Smooth muscle cell (in vitro differentiated cells): ENCODE measurements at regions not wholly inside any gene's neighbourhood (a gene's known extent, or its start where the extent isn't known, plus 50 kb on each side); places are given as distances from the start of the nearest gene placed in this dataset.

Experiments used
- DNase-seq: peaks from one replicate; lab custom pipeline; 2025; ENCODE audit not compliant: unreplicated experiment; lab: John Stamatoyannopoulos, UW
- H2AFZ ChIP-seq: fragments of 200-600 bp; sonication (generic); 2 replicates; pipeline ENCODE4 v1.6.0; 2016; ENCODE audit warnings: antibody characterized with exemption, low read depth, mild to moderate bottlenecking
- H3F3A ChIP-seq: fragments of 200-600 bp; sonication (generic); 2 replicates; pipeline ENCODE4 v1.6.0; 2017; ENCODE audit warnings: antibody characterized with exemption, low read depth
- H3K27ac ChIP-seq: fragments of 200-600 bp; sonication (generic); 2 replicates; pipeline ENCODE4 v1.5.1; 2016; ENCODE audit warnings: low read depth, mild to moderate bottlenecking
- H3K27me3 ChIP-seq: fragments of 200-600 bp; sonication (generic); 2 replicates; pipeline ENCODE4 v1.6.1; 2016; ENCODE audit warnings: low read depth, mild to moderate bottlenecking
- H3K36me3 ChIP-seq: fragments of 200-600 bp; sonication (generic); 2 replicates; pipeline ENCODE4 v1.5.1; 2016; ENCODE audit warnings: low read depth
- H3K4me1 ChIP-seq: fragments of 200-600 bp; sonication (generic); 2 replicates; pipeline ENCODE4 v1.5.1; 2016; ENCODE audit warnings: low read depth
- H3K4me2 ChIP-seq: fragments of 200-600 bp; sonication (generic); 2 replicates; pipeline ENCODE4 v1.6.0; 2016; ENCODE audit warnings: mild to moderate bottlenecking
- H3K4me3 ChIP-seq: fragments of 200-600 bp; sonication (generic); 2 replicates; pipeline ENCODE4 v1.5.1; 2016; ENCODE audit warnings: mild to moderate bottlenecking
- H3K79me2 ChIP-seq: fragments of 200-600 bp; sonication (generic); 2 replicates; pipeline ENCODE4 v1.6.0; 2016; ENCODE audit warnings: low read depth, mild to moderate bottlenecking
- H3K9ac ChIP-seq: fragments of 200-600 bp; sonication (generic); 2 replicates; pipeline ENCODE4 v1.6.0; 2016; ENCODE audit warnings: low read depth
- H3K9me3 ChIP-seq: fragments of 200-600 bp; sonication (generic); replicated peaks from 2 replicates; pipeline ENCODE4 v1.5.1; 2016; ENCODE audit warnings: low read depth
- H4K20me1 ChIP-seq: fragments of 200-600 bp; sonication (generic); 2 replicates; pipeline ENCODE4 v1.6.0; 2016; ENCODE audit warnings: low read depth
- CTCF ChIP-seq: fragments of 200-600 bp; sonication (generic); IDR thresholded peaks from 2 replicates; pipeline ENCODE4 v1.5.1; 2017; ENCODE audit warnings: borderline replicate concordance, mild to moderate bottlenecking, antibody characterized with exemption; ENCODE audit not compliant: insufficient read depth, poor library complexity, severe bottlenecking
- WGBS: methylation state at CpG from one replicate; pipeline ENCODE4 v1.1.7; 2016; ENCODE audit warnings: low lambda C conversion rate; 5-methylcytosine and 5-hydroxymethylcytosine counted together

DNA sequence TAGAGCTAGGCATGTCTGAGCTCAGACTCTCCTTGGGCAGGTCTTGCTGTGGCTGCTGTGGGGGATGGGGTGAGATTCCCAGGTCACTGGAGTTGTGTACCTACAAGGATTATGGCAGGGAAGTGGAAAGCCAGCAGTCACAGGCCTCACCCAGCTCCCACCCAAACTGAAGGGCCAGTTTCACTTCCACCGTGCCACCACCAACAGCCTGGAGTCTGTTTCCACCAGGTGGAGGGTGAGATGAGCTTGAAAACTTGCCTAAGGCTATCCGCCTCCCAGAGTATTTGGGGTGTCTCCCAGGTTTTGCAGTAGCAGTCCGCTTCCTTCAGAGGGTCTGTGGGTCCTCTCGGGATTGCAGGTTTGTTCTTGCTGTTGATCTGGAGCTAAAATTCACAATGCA lies 327.7 kb downstream of the PTPRC start:
- 97% methylated on average over 4 of the region's 4 CpGs for WGBS
- Histone ChIP-seq H2AFZ (no peak overlapping the region), H4K20me1 (no peaks in the 10 kb centered on the region), H3K4me2 (no peak overlapping the region), H3K9ac (no peak overlapping the region), H3K4me3 (no peak overlapping the region), H3K4me1 (no peaks in the 10 kb centered on the region), H3K27me3 (no peaks in the 10 kb centered on the region), H3K36me3 (no peaks in the 10 kb centered on the region), H3K27ac (no peak overlapping the region), H3K9me3 (no peaks in the 10 kb centered on the region), H3K79me2 (no peaks in the 10 kb centered on the region), H3F3A (no peaks in the 10 kb centered on the region)
- no peak for TF ChIP-seq CTCF
- no peak for DNase-seq

DNA sequence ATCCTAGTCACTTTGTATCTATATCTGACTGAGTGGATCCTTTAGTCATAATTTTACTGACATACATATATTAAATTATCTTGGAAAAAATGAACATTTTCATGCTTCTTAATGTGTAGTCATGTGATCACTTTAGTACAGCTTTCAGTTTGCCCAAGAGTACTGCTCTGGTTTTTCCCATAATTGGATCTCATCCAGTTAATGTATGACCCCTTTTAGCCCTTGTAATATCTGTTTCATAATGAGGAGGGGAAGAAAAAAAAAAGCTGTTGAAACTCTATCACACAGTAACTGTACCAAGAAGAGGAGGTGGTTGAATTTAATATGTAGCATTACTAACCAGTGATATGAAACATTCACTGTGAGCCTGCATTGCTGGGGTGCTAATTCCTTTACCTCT lies 328.7 kb downstream of the PTPRC start:
- Histone ChIP-seq H3K27me3 (no peaks in the 10 kb centered on the region), H3F3A (no peaks in the 10 kb centered on the region), H3K9me3 (no peaks in the 10 kb centered on the region), H3K9ac (no peak overlapping the region), H2AFZ (no peak overlapping the region), H3K4me2 (no peak overlapping the region), H4K20me1 (no peaks in the 10 kb centered on the region), H3K36me3 (no peaks in the 10 kb centered on the region), H3K4me3 (no peak overlapping the region), H3K4me1 (no peaks in the 10 kb centered on the region), H3K27ac (no peak overlapping the region), H3K79me2 (no peaks in the 10 kb centered on the region)
- no peak for DNase-seq
- TF ChIP-seq CTCF = no peak

DNA sequence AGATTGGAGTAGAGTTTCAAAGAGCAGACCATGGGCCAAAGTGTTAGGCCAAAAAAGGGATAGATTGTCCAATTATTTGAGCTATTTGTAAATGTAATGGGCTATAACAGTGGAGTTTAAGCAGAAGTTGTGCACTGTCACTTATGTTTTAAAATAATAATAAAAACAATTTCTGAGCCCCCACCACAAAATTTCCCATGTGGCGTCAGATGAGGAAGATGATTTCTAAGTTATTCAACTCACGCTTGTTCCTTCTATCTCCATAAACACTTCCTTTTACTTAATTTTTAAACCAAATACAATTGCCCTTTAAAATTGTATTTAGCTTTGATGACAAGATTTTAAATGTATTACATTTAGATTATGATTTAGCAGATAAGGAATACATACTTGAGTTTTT lies 330.0 kb downstream of the PTPRC start:
- TF ChIP-seq CTCF = no peak
- no peak for DNase-seq
- WGBS = 100% methylated on average over 2 of the region's 2 CpGs
- Histone ChIP-seq H3K4me2 (no peak overlapping the region), H3K9ac (no peak overlapping the region), H3K36me3 (no peaks in the 10 kb centered on the region), H3K4me1 (no peaks in the 10 kb centered on the region), H3K4me3 (no peak overlapping the region), H3K27me3 (no peaks in the 10 kb centered on the region), H3K27ac (no peak overlapping the region), H3K79me2 (no peaks in the 10 kb centered on the region), H4K20me1 (no peaks in the 10 kb centered on the region), H3K9me3 (no peaks in the 10 kb centered on the region), H2AFZ (no peak overlapping the region), H3F3A (no peaks in the 10 kb centered on the region)

- Histone ChIP-seq H3K27me3 (no peaks in the 10 kb centered on the region), H3K4me2 (no peak overlapping the region), H3K9ac (no peak overlapping the region), H3K4me1 (no peaks in the 10 kb centered on the region), H3K79me2 (no peaks in the 10 kb centered on the region), H4K20me1 (no peaks in the 10 kb centered on the region), H3F3A (no peaks in the 10 kb centered on the region), H3K36me3 (no peaks in the 10 kb centered on the region), H3K4me3 (no peak overlapping the region), H2AFZ (no peak overlapping the region), H3K27ac (no peak overlapping the region), H3K9me3 (no peaks in the 10 kb centered on the region)
- TF ChIP-seq CTCF = no peak
- 80% methylated on average over 1 of the region's 1 CpG for WGBS
- no peak for DNase-seq
Observed at GRCh38 chr1:198969981-198970380, 331.1 kb downstream of the PTPRC start.
